Right renal cortex interstitium (tissue), 3 donors: ENCODE measurements at regions not wholly inside any gene's neighbourhood (a gene's known extent, or its start where the extent isn't known, plus 50 kb on each side); places are given as distances from the start of the nearest gene placed in this dataset.

Source experiments
- DNase-seq, 3 donors: peaks; one replicate each; pipeline ENCODE4 v3.0.0-alpha.2; 2013; ENCODE audit warnings: low read depth in 3 of 3, low spot score in 2 of 3

DNA sequence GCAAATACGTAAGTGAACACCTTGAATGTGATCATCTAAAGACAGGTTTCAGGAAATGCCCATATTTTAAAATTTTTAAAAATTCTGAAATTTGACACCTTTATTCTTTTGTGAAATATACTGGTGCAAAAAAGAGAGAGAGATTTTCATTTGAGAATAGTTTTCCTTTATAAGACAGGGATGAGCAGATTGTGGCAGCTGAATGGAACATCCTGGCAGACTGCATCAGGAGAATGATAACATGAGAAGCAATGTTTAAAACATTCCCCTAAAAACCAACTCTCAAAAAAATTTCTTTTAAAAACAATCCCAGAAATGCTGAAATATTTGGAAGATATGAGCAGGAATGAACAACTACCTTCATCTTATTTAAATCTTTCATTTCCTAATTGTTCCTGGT is 744.8 kb upstream of the ID2 start:
- no peak for DNase-seq

DNA sequence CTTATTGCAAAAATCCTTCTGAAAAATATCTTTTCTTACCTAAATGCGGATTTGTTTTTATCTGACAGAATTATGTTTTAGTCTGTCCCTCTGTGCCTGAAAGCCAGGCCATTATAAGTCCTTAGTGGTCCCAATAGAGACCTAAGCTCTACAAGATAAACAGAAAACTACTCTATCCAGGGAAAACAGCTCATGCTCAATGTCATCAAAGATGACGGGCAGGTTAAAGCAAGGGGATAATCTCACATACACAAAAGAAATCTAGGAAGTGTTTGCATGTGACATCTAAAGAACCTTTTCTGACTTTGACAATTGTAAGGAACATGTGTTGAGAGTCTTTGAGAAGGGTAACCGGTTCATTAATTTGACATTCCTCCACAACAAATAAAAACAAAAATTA is 741.1 kb upstream of the ID2 start:
- DNase-seq: no peak

DNA sequence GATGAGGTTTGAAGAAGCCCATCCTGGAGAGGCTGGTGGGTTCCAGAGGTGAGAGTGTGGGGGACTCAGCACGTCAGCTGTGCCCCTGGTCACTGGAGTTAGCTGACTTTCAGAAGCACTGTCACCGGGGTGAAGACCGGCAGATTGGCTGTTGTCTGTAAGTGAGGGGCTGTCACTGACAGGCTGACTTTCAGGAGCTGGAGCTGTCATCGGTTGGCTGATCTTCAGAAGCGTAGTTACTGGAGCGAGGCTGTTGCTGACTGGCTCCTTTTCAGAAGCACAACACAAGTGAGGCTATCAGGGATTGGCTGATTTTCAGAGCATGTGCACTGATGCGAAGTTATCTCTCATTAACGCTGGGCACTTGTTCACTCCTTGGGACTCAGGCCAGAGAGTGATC is 738.4 kb upstream of the ID2 start:
- no peak for DNase-seq

DNA sequence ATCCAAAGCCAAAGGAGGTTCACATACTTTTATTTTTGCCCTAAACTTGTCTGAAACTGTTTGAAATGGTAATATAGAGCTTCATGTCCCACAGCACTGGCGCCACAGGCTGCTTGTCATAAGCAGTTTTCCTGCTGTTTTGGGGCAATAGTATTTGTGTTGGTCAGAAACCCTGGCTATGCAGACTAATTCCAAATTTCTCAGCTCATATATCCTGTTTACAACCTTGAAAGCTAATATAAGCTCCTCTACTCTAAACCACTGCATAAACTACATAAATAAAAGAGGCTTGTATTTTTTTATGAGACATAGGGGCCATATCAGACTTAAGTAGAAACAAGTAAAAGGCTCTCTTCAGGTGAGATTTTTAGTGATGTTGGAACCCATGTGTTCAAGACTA is 736.8 kb upstream of the ID2 start:
- no peak for DNase-seq

DNA sequence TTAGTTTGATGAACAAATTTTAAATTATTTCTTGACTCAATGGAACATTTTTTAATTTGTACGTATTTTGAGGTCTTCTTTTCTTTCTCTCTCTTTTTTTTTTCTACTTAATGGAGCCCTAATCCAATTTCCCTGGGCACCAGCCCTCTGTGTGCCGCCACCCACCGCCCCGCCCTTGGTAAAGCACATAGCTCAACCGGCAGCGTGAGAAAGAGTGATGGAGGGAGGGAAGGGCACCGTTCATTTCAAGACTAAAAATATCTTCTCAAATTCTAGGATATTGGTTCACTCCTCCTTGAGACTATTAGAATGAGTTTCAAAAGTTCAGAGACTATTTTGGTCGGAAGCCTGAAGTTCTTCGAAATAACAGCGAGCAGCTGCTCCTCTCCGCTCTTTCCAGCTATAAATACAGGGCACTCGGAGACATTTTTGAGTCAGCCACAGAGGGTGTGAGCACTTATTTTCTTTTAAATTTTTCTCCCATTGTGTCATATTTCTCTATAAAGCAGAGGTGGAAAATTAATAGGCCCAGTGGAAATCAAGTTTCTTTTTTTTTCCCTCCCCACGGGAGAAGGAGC is 731.7 kb upstream of the ID2 start:
- DNase-seq: no peak

DNA sequence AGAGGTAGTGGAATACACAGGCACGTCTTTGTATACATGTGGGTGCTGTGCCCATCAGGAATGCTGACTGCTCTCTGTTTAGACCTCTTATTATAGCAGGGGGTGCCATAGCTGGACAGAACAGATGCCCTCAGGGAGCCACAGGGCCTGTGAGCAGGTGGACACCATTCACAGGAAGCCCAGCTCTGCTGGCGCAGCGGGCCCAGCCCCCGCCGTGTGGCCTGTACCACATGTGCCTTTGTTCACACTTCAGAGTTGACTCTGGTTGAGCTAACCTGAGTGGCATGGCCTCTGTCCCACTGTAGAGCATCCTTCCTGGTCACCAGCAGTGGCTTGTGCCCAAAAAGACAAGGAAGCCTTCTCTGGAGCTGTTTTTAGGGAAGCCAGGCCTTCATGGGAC is 730.9 kb upstream of the ID2 start:
- no peak for DNase-seq

DNA sequence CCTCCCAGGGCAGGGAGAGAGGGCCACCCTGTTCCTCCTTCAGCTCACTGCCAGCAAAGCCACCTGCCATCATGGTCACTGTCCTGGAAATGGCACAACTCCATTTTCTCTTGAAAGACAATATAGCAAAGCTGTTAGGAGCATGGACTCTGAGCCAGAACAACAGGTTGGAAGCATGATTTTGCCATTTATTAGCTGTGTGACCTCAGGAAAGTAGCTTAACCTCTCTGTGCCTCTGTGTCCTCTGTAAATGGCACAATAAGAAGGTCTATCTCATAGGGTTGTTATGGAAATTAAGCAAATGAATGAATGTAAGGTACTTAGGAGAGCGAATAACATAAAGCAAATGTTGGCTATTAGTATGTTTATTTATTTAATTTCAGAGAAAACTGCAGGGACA is 730.4 kb upstream of the ID2 start:
- no peak for DNase-seq

DNA sequence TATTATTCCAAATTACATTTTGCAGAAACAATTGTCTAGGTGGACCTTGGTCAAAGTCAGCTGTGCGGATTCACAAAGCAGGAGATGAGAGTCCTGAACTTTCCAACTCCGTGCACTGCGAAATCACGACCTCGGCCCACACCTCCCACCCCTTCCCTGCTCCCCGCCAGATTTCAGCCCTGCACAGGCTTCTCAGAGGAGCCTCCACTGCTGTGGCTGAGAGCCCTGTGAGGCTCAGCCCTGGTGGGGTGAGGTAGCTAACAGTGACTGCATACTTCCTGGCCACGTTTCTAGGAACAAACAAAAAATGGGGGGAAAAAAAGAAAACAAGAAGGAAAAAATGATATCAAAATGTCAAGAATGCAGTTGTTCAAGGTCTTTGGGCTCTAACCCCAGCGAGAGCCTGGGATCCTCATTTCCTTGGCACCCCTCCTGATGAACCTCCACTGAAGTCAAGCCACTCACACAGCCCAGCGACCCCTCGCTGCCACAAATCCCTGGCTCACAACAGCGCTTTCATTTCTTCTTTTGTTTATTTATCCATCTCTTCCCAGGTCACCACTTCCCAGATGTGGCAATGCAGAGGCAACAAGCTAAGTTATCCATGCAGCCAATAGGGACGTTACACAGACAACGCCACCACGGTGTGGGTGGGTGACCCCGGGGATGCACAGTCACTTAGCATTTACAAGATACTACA is 729.7 kb upstream of the ID2 start:
- DNase-seq: no peak

DNA sequence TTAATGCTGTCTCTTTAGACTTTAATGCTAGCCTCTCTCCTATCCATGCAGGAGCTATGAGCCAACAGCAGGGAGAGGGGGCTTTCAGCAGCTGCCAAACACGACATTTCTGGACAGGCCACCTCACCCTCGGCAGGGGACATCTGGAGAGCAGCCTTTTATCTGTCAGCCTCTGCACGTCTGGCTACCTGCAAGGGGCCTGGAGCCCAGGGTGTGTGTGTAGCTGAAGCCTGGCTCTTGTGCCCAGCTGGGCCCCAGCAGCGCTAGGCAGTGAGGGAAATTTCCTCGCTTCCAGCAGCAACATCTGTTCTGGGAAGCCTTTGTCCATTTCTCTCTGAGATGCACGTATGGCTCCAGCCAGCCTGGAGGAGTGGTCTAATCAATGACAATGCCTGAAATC is 728.7 kb upstream of the ID2 start:
- no peak for DNase-seq

DNA sequence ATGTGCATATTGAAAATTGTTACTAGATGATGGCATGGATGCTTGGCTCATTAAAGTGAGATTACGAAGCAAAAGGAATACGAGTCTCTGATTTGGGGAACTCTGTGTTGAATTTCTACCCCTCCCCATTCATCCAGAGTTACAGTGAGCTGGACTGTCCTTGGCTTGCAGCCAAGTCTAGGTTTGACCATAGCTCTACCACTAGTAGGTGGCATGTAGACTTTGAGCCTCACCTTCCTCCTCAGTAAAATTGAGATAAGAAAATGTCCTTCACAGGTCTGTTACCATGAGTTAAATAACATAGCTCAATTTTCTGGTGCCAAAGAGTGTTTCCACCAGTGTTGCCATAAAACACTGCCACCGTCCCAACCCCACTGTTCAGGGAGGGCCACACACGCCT is 727.6 kb upstream of the ID2 start:
- DNase-seq: no peak

DNA sequence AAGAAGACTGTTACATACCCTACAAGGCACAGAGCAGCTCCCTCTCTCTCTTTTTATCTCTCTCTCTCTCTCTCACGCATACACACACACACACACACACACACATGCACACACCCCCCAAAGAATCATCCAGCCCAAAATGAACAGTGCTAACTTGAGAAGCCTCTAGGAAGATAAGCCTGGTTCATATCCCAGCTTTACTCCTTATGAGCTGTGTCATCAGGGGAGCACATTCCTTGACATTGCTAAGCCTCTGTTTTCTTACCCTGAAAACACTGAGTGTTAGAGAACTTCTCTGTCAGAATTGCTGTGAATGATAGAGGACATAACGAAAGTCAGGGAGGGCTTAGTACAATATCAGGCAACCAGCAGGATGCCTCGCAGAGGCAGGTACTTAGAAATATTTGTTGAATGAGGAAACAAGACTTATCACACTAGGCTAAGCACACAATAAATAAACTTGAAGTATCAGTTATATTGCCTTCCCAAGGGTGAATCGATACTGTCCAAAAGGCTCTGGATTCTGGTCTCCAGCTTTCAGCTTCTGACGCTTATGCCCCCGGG is 725.6 kb upstream of the ID2 start:
- DNase-seq: no peak

DNA sequence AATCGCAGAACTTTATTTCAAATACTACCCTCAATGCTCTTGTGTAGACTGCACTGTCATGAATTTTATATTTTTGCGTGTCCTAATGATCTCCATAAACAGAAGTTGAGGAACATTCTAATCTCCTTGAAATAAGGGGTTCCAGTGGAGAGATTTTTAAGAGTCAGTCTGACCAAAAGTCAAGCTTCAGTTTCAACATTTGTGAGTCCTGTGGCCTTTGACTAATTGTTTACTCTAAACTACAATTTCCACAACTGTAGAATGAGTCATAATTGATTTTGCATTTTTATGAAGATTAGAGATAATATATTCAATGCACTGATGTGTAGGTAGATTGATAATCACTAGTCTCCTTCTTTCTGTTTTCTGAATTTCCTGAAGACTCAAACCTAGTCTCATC is 720.3 kb upstream of the ID2 start:
- no peak for DNase-seq

DNA sequence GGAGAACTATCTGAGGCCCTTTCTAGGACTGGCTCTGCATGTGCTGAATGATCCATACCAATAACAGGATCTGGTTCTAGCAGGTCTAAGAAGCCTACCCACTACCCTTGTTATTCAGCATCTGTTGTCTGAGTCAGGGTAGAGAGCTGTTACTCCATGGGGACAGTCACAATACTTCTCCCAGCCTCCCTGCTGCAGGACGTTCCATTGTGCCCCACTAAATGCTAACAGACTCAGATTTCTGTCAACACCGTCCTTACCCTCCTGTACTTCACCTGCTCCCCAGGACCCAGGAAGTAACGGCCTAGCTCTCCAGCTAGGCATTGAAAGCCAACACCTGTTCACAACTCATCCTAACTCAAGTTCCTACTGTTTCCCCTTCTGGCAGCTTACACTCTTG is 719.7 kb upstream of the ID2 start:
- no peak for DNase-seq

DNA sequence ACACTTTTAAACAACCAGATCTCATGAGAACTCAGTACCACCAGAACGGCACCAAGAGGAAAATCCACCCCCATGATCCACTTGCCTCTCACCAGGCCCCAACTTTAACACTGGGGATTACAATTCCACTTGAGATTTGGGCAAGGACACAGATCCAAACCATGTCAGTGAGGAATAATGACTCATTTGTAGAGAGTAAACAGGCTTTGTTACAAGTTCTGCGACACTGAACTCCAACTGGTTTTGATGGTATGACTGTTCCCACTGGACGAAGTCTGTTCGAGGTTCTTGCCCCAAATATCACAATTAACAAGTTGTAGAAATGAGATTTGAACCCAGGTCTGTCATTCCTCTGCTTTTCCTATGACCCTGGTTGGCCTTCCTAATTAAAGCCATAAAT is 718.1 kb upstream of the ID2 start:
- DNase-seq: no peak

DNA sequence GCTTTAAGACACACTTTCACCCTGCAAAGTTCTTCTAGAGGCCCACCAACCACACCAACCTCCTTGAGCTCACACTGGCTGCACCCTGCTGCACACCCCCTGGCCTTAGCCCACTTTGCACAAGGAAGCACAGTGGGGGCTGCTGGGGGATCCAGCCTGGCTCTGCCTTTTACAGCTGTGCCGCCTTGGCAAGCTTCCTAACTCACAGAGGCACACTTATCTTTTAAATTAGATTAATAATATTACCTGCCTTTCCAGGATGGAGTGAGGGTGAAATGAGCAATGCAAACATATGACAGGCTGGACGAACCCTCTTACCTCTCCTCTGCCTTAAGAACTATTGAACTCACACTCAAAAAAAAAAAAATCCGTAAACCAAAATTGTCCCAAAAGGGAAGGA is 715.8 kb upstream of the ID2 start:
- DNase-seq: no peak

DNA sequence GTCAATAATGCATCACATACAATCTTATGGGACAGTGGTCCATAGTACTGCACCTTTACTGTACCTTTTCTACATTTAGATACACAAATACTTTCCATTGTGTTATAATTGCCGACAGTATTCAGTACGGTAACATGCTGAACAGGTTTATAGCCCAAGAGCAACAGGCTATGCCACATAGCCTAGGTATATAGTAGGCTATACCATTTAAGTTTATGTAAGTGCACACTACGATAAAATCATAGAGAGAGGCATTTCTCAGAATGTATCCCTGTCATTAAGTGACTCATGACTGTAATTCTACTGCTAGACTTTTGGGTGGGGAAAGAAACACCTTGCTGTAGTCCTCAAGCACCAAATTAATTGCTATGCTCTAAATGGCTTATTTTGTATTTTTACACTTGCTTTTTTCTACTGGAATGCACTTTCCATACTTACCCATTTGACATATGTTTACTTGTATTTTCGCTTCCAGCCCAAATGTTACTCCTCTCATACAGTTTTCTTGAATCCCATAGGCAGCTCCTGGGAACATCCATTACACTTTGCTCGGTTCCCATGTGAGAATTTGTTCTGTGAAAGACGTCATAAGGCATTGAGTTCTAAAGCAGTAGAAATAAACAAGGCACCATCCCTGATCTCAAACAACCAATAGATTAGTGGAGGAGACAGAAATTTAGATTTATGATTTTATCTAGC is 714.0 kb upstream of the ID2 start:
- no peak for DNase-seq

DNA sequence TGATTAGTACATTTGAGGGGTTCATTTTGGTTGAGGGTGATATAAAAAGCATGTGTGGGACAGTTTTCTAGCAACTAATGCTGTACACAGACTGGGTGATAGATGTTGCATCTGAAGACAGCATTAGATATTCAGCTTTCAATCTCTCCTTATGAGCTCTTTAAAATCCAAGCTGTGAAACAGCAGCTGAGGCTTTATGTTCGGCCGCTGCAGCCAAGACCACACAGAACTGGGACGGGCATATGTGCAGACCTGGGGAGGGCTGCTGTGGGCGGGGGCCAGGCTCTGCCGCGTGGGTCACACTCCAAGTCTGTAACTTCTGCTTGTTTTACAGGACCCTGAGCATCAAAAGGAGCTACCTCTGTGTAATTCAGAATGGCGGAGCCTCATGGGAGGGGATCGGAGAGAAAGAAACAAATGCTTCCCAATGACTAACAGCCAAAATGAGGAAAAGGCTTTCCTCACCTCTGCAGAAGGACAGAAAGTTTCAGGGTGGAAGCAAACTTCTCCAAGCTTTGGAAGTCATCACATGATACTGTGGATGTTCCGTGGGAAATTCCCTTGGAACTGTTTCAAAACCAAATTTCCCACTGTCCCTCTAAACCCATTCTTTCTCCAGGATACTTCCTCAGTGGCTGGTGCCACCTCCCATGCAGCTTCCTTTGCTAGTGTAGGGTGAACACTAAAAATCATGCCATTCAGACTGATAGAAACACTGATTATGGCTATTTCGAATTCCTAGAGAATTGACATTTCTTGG is 711.9 kb upstream of the ID2 start:
- DNase-seq: no peak

DNA sequence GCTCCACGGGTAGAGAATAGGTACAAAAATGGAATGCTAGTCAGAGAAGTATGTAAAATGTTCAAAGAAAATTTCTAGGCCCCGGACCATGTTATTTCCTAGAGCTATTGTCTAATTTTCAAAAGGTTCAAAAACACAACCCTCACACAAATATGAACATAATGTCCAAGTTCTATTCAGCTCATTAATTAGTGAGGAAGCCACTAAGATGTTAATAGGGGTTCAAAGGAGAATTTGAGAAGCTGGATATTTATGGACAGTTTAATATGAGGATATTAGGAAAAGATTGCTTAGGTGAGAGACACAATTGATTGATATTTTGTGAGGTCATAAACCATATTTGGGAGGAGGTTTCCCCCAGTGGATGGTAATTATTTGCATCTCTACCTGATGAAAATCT is 710.6 kb upstream of the ID2 start:
- DNase-seq: no peak

DNA sequence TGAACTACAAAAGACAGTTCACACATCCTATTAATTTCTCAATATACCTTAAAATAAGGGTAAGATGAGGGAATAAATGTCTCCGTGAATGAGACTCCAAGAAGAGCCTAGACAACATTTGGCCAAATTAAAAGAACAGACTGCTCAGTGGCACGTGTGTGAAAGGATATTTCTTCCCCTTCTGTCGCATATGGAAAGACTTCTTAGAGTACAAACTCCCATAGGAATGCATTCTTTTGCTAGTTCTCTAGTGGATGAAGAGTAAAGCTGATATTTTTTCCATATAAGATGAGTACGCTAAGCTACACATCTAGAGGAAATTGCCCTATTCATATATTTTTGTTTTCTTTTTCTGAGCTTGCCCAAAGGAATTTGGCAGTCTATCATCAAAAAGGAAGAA is 710.0 kb upstream of the ID2 start:
- DNase-seq: no peak

DNA sequence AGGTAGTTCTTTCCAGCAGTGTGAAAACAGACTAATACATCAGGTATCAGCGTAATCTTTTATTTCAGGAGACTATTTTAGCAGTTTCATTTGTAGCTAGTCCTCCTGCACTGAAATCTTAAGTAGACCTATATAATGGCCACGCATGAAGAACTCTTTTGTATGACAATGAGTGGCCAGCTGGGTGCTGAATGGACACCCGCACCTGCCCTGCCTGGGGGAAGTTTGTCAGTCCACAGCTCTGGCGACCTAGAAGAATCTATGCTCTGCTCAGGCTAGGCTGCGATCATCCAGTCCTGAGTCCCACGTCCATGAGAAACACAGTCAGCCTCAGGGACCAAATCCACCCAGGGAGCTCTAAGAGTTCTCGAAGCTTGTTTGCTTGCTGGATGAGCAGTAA is 709.2 kb upstream of the ID2 start:
- DNase-seq: no peak

DNA sequence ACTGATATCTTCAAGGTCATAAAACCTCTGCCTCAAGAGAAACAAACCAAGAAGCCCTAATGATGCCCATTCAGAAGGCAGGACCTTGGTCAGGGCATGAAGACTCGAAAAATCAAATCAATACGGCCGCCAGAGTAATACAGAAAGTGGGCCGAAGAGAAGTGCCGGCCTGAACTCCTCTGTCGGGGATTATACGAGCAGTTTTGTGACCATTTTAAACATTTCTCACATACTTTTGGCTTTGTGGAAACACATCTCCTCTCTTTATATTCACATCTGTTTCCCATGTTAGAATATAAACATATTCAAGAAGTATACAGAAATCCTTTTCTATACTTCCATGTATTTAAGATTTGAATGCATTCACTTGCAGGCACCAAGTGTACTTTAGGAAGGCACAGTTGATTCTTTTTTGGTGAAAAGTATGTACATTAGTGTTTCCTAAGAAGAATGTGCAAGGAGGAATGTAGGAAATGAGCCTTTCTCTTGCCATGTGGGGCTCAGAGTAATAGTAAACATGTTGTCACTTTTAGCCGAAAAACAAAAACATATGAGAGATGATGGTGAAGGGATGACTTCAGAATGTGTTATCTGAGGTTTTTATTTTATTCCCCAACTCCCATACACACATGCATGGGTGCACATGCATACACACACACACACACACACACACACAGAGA is 707.9 kb upstream of the ID2 start:
- no peak for DNase-seq
